ENCODE measurements at regions not wholly inside any gene's neighbourhood (a gene's known extent, or its start where the extent isn't known, plus 50 kb on each side); places are given as distances from the start of the nearest gene placed in this dataset.

DNA sequence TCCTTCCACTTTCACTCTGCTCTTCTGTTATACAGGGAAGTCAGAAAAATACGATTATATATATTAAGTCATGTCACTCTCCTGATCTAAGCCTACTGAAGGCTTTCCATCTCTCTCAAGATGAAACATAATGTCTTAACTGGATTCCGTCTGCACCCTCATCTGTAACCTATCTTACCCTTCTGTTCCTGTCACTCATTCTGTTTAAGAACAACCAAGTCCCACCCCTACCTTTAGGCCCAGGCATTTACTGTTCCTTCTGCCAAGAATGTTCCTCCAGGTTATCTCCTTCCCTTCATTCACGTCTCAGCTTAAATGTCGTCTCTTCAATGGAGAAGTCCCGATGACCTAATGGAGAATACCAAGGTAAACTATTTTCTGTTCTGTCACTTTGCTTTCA, 1802.4 kb downstream of the MRPL39 start:
- TF ChIP-seq JUND (IDR thresholded peaks at IDR 0.05) (no peak), HNF4A (conservative IDR thresholded peaks at IDR 0.05) (no peak), FOXA2 (IDR thresholded peaks at IDR 0.05) (no peak), NR2F2 (IDR thresholded peaks at IDR 0.05) (no peak), FOXA1 (IDR thresholded peaks at IDR 0.05) (no peak), YY1 (IDR thresholded peaks at IDR 0.05) (no peak), HNF4G (IDR thresholded peaks at IDR 0.05) (no peak), GABPA (IDR thresholded peaks at IDR 0.05 in 1 of 2, conservative IDR thresholded peaks at IDR 0.05 in 1 of 2) (no peak)
- TF ChIP-seq, protein P1, sequence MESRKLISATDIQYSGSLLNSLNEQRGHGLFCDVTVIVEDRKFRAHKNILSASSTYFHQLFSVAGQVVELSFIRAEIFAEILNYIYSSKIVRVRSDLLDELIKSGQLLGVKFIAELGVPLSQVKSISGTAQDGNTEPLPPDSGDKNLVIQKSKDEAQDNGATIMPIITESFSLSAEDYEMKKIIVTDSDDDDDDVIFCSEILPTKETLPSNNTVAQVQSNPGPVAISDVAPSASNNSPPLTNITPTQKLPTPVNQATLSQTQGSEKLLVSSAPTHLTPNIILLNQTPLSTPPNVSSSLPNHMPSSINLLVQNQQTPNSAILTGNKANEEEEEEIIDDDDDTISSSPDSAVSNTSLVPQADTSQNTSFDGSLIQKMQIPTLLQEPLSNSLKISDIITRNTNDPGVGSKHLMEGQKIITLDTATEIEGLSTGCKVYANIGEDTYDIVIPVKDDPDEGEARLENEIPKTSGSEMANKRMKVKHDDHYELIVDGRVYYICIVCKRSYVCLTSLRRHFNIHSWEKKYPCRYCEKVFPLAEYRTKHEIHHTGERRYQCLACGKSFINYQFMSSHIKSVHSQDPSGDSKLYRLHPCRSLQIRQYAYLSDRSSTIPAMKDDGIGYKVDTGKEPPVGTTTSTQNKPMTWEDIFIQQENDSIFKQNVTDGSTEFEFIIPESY (IDR thresholded peaks at IDR 0.05), result no peak
- Histone ChIP-seq H3K4me3 (ENCODE audit: low read depth in 1 of 3, low read length in 3 of 3) (no peak overlapping the region), H3K36me3 (ENCODE audit: control insufficient read depth in 4 of 4, insufficient read depth in 3 of 4, low read depth in 1 of 4, low read length in 3 of 4) (no peaks in the 10 kb centered on the region), H3K9ac (ENCODE audit: low read depth in 1 of 2, low read length in 2 of 2) (no peak overlapping the region), H3K9me3 (ENCODE audit: control insufficient read depth in 4 of 4, low read length in 3 of 4) (no peaks in the 10 kb centered on the region), H3K4me1 (ENCODE audit: control insufficient read depth in 4 of 4, insufficient read depth in 4 of 4, low read length in 3 of 4) (no peaks in the 10 kb centered on the region), H3K27ac (ENCODE audit: low read depth in 1 of 2, low read length in 2 of 2) (no peak overlapping the region), H3K27me3 (ENCODE audit: control insufficient read depth in 4 of 4, insufficient read depth in 4 of 4, low read length in 3 of 4) (no peaks in the 10 kb centered on the region)
- no peak for DNase-seq (ENCODE audit: low spot score)
- 75% methylated on average over 5 of the region's 5 CpGs for WGBS

DNA sequence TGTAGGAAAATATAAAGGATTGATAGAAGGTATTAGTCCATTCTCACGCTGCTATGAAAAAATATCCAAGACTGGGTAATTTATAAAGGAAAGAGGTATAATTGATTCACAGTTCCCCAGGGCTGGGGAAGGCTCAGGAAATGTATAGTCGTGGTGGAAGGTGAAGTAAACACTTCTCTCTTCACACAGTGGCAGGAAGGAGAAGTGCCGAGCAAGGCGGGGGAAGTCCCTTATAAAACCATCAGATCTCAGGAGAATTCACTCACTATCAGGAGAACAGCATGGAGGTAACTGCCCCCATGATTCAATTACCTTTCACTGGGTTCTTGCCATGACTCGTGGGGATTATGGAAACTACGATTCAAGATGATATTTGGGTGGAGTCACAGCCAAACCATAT, 1806.0 kb downstream of the MRPL39 start:
- Histone ChIP-seq H3K9ac (ENCODE audit: low read depth in 1 of 2, low read length in 2 of 2) (no peak overlapping the region), H3K36me3 (ENCODE audit: control insufficient read depth in 4 of 4, insufficient read depth in 3 of 4, low read depth in 1 of 4, low read length in 3 of 4) (no peaks in the 10 kb centered on the region), H3K27me3 (ENCODE audit: control insufficient read depth in 4 of 4, insufficient read depth in 4 of 4, low read length in 3 of 4) (peaks cover 0 to 2% (median 0%) of the 10 kb centered on the region in 4 donors), H3K4me3 (ENCODE audit: low read depth in 1 of 3, low read length in 3 of 3) (no peak overlapping the region), H3K9me3 (ENCODE audit: control insufficient read depth in 4 of 4, low read length in 3 of 4) (no peaks in the 10 kb centered on the region), H3K4me1 (ENCODE audit: control insufficient read depth in 4 of 4, insufficient read depth in 4 of 4, low read length in 3 of 4) (no peaks in the 10 kb centered on the region), H3K27ac (ENCODE audit: low read depth in 1 of 2, low read length in 2 of 2) (no peak overlapping the region)
- 54% methylated on average over 6 of the region's 6 CpGs for WGBS
- DNase-seq (ENCODE audit: low spot score), result no peak
- TF ChIP-seq, protein P2, sequence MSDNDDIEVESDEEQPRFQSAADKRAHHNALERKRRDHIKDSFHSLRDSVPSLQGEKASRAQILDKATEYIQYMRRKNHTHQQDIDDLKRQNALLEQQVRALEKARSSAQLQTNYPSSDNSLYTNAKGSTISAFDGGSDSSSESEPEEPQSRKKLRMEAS (IDR thresholded peaks at IDR 0.05), result no peak
- TF ChIP-seq RXRA (IDR thresholded peaks at IDR 0.05) (no peak), TAF1 (conservative IDR thresholded peaks at IDR 0.05) (no peak), HNF4G (IDR thresholded peaks at IDR 0.05) (no peak), RAD21 (IDR thresholded peaks at IDR 0.05) (no peak), FOXA1 (IDR thresholded peaks at IDR 0.05) (no peak)
- TF ChIP-seq, protein P3, sequence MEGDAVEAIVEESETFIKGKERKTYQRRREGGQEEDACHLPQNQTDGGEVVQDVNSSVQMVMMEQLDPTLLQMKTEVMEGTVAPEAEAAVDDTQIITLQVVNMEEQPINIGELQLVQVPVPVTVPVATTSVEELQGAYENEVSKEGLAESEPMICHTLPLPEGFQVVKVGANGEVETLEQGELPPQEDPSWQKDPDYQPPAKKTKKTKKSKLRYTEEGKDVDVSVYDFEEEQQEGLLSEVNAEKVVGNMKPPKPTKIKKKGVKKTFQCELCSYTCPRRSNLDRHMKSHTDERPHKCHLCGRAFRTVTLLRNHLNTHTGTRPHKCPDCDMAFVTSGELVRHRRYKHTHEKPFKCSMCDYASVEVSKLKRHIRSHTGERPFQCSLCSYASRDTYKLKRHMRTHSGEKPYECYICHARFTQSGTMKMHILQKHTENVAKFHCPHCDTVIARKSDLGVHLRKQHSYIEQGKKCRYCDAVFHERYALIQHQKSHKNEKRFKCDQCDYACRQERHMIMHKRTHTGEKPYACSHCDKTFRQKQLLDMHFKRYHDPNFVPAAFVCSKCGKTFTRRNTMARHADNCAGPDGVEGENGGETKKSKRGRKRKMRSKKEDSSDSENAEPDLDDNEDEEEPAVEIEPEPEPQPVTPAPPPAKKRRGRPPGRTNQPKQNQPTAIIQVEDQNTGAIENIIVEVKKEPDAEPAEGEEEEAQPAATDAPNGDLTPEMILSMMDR (IDR thresholded peaks at IDR 0.05; ENCODE audit: low read depth, low read length, missing input control), result no peak
- TF ChIP-seq, protein P4, sequence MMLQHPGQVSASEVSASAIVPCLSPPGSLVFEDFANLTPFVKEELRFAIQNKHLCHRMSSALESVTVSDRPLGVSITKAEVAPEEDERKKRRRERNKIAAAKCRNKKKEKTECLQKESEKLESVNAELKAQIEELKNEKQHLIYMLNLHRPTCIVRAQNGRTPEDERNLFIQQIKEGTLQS (IDR thresholded peaks at IDR 0.05), result no peak

DNA sequence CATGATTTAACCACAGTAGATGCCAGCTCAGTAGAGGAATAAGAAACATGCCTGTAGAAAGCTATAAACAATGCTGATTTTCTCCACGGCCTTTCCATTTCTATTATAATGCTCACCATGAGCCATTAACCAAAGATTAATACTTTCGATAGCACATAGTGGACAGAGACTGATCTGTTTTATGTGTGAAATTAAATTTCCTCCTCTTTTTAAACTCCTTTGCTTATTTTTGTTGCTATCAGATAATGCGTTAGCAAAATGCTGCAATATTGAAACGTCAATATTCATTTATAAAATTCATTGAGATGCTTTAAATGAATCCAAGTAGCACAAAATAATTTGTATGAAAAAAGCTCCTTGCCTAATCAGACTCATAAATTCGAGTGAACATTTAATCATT, 1807.9 kb downstream of the MRPL39 start:
- Histone ChIP-seq H3K4me3 (ENCODE audit: low read depth in 1 of 3, low read length in 3 of 3) (no peak overlapping the region), H3K9me3 (ENCODE audit: control insufficient read depth in 4 of 4, low read length in 3 of 4) (no peaks in the 10 kb centered on the region), H3K27ac (ENCODE audit: low read depth in 1 of 2, low read length in 2 of 2) (no peak overlapping the region), H3K4me1 (ENCODE audit: control insufficient read depth in 4 of 4, insufficient read depth in 4 of 4, low read length in 3 of 4) (no peaks in the 10 kb centered on the region), H3K9ac (ENCODE audit: low read depth in 1 of 2, low read length in 2 of 2) (no peak overlapping the region), H3K36me3 (ENCODE audit: control insufficient read depth in 4 of 4, insufficient read depth in 3 of 4, low read depth in 1 of 4, low read length in 3 of 4) (no peaks in the 10 kb centered on the region), H3K27me3 (ENCODE audit: control insufficient read depth in 4 of 4, insufficient read depth in 4 of 4, low read length in 3 of 4) (peaks cover 0 to 2% (median 0%) of the 10 kb centered on the region in 4 donors)
- 70% methylated on average over 5 of the region's 5 CpGs for WGBS
- no peak for TF ChIP-seq HNF4G (IDR thresholded peaks at IDR 0.05)
- TF ChIP-seq RXRA (IDR thresholded peaks at IDR 0.05), result no peak
- TF ChIP-seq, protein P5, sequence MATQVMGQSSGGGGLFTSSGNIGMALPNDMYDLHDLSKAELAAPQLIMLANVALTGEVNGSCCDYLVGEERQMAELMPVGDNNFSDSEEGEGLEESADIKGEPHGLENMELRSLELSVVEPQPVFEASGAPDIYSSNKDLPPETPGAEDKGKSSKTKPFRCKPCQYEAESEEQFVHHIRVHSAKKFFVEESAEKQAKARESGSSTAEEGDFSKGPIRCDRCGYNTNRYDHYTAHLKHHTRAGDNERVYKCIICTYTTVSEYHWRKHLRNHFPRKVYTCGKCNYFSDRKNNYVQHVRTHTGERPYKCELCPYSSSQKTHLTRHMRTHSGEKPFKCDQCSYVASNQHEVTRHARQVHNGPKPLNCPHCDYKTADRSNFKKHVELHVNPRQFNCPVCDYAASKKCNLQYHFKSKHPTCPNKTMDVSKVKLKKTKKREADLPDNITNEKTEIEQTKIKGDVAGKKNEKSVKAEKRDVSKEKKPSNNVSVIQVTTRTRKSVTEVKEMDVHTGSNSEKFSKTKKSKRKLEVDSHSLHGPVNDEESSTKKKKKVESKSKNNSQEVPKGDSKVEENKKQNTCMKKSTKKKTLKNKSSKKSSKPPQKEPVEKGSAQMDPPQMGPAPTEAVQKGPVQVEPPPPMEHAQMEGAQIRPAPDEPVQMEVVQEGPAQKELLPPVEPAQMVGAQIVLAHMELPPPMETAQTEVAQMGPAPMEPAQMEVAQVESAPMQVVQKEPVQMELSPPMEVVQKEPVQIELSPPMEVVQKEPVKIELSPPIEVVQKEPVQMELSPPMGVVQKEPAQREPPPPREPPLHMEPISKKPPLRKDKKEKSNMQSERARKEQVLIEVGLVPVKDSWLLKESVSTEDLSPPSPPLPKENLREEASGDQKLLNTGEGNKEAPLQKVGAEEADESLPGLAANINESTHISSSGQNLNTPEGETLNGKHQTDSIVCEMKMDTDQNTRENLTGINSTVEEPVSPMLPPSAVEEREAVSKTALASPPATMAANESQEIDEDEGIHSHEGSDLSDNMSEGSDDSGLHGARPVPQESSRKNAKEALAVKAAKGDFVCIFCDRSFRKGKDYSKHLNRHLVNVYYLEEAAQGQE (IDR thresholded peaks at IDR 0.05), result no peak
- TF ChIP-seq, protein P3 (IDR thresholded peaks at IDR 0.05; ENCODE audit: low read depth, low read length, missing input control), result no peak
- no peak for TF ChIP-seq HNF4A (conservative IDR thresholded peaks at IDR 0.05)
- TF ChIP-seq FOXA1 (IDR thresholded peaks at IDR 0.05), result no peak
- TF ChIP-seq RAD21 (IDR thresholded peaks at IDR 0.05), result no peak
- TF ChIP-seq FOXA2 (IDR thresholded peaks at IDR 0.05), result no peak
- TF ChIP-seq EGR1 (IDR thresholded peaks at IDR 0.05; ENCODE audit: low read depth in 2 of 2), result no peak
- no peak for TF ChIP-seq SP1 (IDR thresholded peaks at IDR 0.05)
- TF ChIP-seq, protein P2 (IDR thresholded peaks at IDR 0.05), result no peak
- DNase-seq (ENCODE audit: low spot score), result no peak
